Cardiac muscle cell (in vitro differentiated cells and primary cell): ENCODE measurements at regions not wholly inside any gene's neighbourhood (a gene's known extent, or its start where the extent isn't known, plus 50 kb on each side); places are given as distances from the start of the nearest gene placed in this dataset.

Experiments used
- DNase-seq, 2 donors: peaks; one replicate each; pipeline versions ENCODE4 v3.0.0 to v3.0.0-alpha.2; 2010 to 2017; ENCODE audit warnings: low read depth in 1 of 2, low spot score in 1 of 2
- H3K27ac ChIP-seq: fragments of 200-600 bp; sonication (generic); 2 replicates; pipeline ENCODE4 v1.5.1; 2016
- H3K27me3 ChIP-seq: fragments of 200-600 bp; sonication (generic); 2 replicates; pipeline ENCODE4 v1.6.0; 2016; ENCODE audit warnings: control low read depth
- H3K36me3 ChIP-seq: fragments of 200-600 bp; sonication (generic); 2 replicates; pipeline ENCODE4 v1.5.1; 2016; ENCODE audit warnings: control low read depth
- H3K4me1 ChIP-seq: fragments of 200-600 bp; sonication (generic); 2 replicates; pipeline ENCODE4 v1.8.1; 2017; ENCODE audit warnings: low read depth, mild to moderate bottlenecking, mixed run types
- H3K4me3 ChIP-seq: fragments of 200-600 bp; sonication (generic); 2 replicates; pipeline ENCODE4 v1.5.1; 2016; ENCODE audit warnings: mild to moderate bottlenecking
- H3K9me3 ChIP-seq: fragments of 200-600 bp; sonication (generic); 2 replicates; pipeline ENCODE4 v1.5.1; 2017; ENCODE audit warnings: low read depth, mild to moderate bottlenecking, control low read depth
- TF ChIP-seq, protein P1 (sequence below): IDR thresholded peaks from 2 replicates; pipeline ENCODE4 v1.5.1; 2012; ENCODE audit warnings: low read depth, mild to moderate bottlenecking, low read length

DNA sequence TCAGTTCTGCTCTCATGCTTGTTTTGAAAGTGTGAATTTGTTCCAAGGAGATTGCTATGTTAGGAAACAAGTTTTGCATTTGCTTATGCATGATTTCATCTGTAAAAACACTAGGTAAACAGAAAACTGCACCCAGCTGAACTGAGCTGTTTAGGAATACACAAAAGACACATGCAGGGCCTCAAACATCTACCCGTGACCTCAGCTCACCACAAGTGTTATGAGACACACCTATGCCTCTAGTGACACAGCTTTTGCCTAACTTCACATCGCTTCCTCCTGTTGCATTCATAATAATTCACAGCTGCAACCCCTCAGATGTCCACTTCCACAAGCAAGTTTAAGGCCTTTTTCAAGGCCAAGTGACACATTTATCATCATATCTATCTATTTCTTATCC, 98.0 kb upstream of the SLC24A3 start:
- H3K27ac ChIP-seq: no peak overlapping the region
- no peaks in the 10 kb centered on the region for H3K9me3 ChIP-seq
- no peak for DNase-seq
- H3K27me3 ChIP-seq: no peaks in the 10 kb centered on the region
- TF ChIP-seq, protein P1, sequence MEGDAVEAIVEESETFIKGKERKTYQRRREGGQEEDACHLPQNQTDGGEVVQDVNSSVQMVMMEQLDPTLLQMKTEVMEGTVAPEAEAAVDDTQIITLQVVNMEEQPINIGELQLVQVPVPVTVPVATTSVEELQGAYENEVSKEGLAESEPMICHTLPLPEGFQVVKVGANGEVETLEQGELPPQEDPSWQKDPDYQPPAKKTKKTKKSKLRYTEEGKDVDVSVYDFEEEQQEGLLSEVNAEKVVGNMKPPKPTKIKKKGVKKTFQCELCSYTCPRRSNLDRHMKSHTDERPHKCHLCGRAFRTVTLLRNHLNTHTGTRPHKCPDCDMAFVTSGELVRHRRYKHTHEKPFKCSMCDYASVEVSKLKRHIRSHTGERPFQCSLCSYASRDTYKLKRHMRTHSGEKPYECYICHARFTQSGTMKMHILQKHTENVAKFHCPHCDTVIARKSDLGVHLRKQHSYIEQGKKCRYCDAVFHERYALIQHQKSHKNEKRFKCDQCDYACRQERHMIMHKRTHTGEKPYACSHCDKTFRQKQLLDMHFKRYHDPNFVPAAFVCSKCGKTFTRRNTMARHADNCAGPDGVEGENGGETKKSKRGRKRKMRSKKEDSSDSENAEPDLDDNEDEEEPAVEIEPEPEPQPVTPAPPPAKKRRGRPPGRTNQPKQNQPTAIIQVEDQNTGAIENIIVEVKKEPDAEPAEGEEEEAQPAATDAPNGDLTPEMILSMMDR: no peak
- H3K36me3 ChIP-seq: no peaks in the 10 kb centered on the region
- no peak overlapping the region for H3K4me3 ChIP-seq
- no peaks in the 10 kb centered on the region for H3K4me1 ChIP-seq

GRCh38 chr20:19115581-19115980, 96.9 kb upstream of the SLC24A3 start:
- no peaks in the 10 kb centered on the region for H3K4me1 ChIP-seq
- TF ChIP-seq, protein P1: no peak

DNA sequence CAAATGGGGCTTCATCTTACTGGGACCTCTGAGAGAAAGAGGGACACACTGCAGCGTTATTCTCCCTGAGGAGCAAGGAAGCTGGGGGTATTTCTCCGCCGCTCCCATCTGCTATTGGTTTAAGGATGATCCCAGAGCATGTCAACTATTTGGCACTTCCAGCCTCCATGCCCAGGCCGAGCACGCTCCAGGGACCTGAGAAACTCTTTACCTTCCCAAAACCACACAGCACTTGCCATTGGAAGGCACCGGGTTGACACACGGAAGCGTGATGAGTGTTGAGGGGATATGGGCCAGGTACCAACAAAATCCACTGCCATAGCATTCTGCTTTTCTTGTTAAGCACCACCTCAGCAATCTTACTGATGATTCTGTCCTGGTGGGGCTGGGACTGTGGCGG, 92.4 kb upstream of the SLC24A3 start:
- Histone ChIP-seq H3K4me1 (no peaks in the 10 kb centered on the region), H3K4me3 (no peak overlapping the region), H3K9me3 (no peaks in the 10 kb centered on the region), H3K27ac (no peak overlapping the region), H3K36me3 (no peaks in the 10 kb centered on the region), H3K27me3 (no peaks in the 10 kb centered on the region)
- TF ChIP-seq, protein P1: no peak
- DNase-seq: no peak

More at GRCh38 chr20:19115581-19115980, 96.9 kb upstream of the SLC24A3 start:
- DNase-seq: no peak
- H3K36me3 ChIP-seq: no peaks in the 10 kb centered on the region
- H3K9me3 ChIP-seq: no peaks in the 10 kb centered on the region
- H3K4me3 ChIP-seq: no peak overlapping the region
- no peaks in the 10 kb centered on the region for H3K27me3 ChIP-seq
- H3K27ac ChIP-seq: no peak overlapping the region

- TF ChIP-seq, protein P1: no peak
- Histone ChIP-seq H3K9me3 (no peaks in the 10 kb centered on the region), H3K27me3 (no peaks in the 10 kb centered on the region), H3K4me3 (no peak overlapping the region), H3K4me1 (no peaks in the 10 kb centered on the region), H3K36me3 (no peaks in the 10 kb centered on the region), H3K27ac (no peak overlapping the region)
- no peak for DNase-seq
Measured at GRCh38 chr20:19120569-19120968, 91.9 kb upstream of the SLC24A3 start.

DNA sequence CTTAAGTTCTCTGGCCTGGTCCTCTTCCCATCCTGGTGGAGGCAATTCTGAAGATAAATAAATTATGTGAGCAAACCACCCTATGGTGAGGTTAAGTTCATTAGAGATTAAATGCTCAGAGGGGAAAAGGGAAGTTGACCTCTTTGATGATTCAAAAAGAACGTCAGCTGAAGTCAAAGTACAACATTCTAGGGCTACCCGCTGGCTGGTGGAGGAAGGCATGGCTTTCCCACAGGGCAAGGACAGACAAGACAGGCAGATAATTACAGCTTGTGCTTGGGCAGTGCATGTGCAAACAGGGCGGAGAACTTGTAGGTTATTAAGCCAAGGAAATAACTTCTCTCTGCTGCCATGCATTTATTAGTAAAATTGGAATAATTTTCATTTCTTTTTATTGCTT, 91.0 kb upstream of the SLC24A3 start:
- no peak for DNase-seq
- Histone ChIP-seq H3K36me3 (no peaks in the 10 kb centered on the region), H3K27ac (no peak overlapping the region), H3K9me3 (no peaks in the 10 kb centered on the region), H3K4me1 (no peaks in the 10 kb centered on the region), H3K27me3 (no peaks in the 10 kb centered on the region), H3K4me3 (no peak overlapping the region)
- TF ChIP-seq, protein P1: no peak

GRCh38 chr20:19121916-19122315, 90.5 kb upstream of the SLC24A3 start:
- no peak overlapping the region for H3K4me3 ChIP-seq
- TF ChIP-seq, protein P1: no peak
- no peaks in the 10 kb centered on the region for H3K27me3 ChIP-seq
- no peak overlapping the region for H3K27ac ChIP-seq
- no peaks in the 10 kb centered on the region for H3K9me3 ChIP-seq
- no peaks in the 10 kb centered on the region for H3K36me3 ChIP-seq
- H3K4me1 ChIP-seq: no peaks in the 10 kb centered on the region
- no peak for DNase-seq
